C4-2B (cell line): ENCODE measurements at regions not wholly inside any gene's neighbourhood (a gene's known extent, or its start where the extent isn't known, plus 50 kb on each side); places are given as distances from the start of the nearest gene placed in this dataset.

Experiments used
- CTCF ChIP-seq: fragments of 450-650 bp; conservative IDR thresholded peaks from 2 replicates; pipeline ENCODE4 v1.5.1; 2017; ENCODE audit warnings: mild to moderate bottlenecking
- ZFX ChIP-seq: fragments of 450-650 bp; IDR thresholded peaks from 2 replicates; pipeline ENCODE4 v1.6.1; 2017

GRCh38 chr10:33534416-33534815 lies 199.9 kb upstream of the NRP1 start:
- TF ChIP-seq CTCF: no peak
- TF ChIP-seq ZFX: no peak
